ENCODE measurements at regions not wholly inside any gene's neighbourhood (a gene's known extent, or its start where the extent isn't known, plus 50 kb on each side); places are given as distances from the start of the nearest gene placed in this dataset.

DNA sequence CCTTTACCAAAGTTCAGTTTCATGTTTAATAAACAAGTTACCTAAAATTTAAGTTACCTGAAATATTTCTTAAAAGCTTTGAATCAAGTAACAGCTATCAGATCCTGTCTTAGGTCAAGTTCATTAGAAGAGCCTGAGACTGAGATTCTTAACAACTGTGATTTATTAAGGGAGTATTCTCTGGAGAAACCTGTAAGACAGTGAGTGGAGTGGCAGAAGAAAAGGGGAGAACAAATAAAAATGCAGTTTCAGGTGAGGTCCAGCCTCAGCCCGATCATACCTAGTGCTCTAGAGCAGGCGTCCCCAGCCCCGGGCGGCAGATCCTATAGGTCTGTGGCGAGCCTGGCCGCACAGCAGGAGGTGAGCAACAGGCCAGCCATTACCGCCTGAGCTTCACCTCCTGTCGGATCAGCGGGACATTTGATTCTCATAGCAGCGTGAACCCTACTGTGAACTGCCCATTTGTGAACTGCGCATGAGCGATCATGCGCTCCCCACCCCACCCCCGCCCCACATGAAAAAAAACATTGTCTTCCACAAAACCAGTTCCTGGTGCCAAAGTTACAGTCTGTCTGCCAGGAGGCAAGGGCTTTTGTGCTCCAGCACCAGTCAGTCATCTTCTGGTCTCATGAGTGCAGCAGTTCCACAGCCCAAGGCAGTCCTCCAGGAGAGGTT, 59.2 kb upstream of the ADGRB3 start:
- TF ChIP-seq, protein P1, sequence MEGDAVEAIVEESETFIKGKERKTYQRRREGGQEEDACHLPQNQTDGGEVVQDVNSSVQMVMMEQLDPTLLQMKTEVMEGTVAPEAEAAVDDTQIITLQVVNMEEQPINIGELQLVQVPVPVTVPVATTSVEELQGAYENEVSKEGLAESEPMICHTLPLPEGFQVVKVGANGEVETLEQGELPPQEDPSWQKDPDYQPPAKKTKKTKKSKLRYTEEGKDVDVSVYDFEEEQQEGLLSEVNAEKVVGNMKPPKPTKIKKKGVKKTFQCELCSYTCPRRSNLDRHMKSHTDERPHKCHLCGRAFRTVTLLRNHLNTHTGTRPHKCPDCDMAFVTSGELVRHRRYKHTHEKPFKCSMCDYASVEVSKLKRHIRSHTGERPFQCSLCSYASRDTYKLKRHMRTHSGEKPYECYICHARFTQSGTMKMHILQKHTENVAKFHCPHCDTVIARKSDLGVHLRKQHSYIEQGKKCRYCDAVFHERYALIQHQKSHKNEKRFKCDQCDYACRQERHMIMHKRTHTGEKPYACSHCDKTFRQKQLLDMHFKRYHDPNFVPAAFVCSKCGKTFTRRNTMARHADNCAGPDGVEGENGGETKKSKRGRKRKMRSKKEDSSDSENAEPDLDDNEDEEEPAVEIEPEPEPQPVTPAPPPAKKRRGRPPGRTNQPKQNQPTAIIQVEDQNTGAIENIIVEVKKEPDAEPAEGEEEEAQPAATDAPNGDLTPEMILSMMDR (IDR thresholded peaks at IDR 0.05; ENCODE audit: borderline replicate concordance, insufficient read depth, low read depth, low read length), result no peak
- H3K4me3 ChIP-seq (ENCODE audit: low read depth, low read length), result no peak overlapping the region

DNA sequence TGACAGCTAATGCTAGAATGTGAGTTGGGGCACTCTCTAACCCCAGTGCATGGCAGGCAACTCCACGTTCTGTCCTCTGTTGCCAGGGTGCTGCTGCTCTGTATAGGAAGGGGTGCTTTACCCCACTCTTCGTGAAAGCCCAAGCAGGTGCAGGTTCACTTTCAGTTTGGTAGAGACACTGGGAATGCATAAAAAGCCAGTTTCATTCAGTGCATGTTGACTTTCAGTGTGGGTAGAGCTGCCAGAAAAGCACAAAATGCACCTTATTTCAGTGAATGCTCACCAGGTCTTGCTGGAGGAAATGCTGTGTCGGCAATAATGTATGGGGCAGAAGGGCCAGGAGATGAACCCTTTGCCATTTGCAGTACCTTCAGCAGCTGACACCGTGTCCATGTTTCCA, 62.1 kb upstream of the ADGRB3 start:
- no peak overlapping the region for H3K4me3 ChIP-seq (ENCODE audit: low read depth, low read length)
- TF ChIP-seq, protein P1 (IDR thresholded peaks at IDR 0.05; ENCODE audit: borderline replicate concordance, insufficient read depth, low read depth, low read length), result no peak

DNA sequence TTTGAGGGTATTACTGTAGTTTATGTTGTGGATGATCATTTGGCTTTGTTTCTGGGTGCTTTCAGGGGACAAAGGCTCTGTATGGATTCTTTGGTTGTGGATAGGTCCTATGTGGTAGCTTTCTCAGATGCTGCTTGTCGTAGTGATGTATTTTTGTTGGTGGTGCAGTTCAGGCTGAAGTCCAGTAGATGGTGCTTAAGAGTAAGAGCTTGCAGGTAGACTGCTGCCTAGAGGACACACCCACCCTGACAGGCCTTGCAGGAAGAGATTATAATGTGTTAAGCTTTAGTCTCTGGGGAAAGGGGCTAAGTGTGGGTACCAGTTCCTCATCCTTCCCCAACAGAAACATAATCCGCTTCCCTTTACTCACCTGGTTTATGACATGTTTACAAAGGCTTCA, 62.6 kb upstream of the ADGRB3 start:
- H3K4me3 ChIP-seq (ENCODE audit: low read depth, low read length), result no peak overlapping the region
- TF ChIP-seq, protein P1 (IDR thresholded peaks at IDR 0.05; ENCODE audit: borderline replicate concordance, insufficient read depth, low read depth, low read length), result peak; percentile 81

DNA sequence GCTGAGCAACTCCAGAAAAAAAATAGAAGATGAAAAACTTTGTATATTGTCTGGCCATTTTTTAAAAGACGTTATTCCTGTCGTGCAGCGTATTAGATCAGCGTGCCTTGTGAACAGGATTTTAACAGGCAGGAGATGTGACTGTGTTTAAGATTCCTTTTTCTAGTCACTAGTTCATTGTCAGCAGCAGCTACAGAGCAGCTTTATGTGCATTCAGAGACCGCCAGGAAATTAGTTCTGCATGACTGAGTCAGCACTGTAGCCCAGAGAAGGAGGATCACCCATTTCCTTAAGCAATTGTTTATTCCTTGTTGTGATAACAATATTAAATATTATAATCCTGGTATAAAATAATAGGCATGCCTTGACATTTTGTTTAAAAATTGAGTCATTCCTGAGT, 75.4 kb upstream of the ADGRB3 start:
- H3K4me3 ChIP-seq (ENCODE audit: low read depth, low read length), result no peak overlapping the region

DNA sequence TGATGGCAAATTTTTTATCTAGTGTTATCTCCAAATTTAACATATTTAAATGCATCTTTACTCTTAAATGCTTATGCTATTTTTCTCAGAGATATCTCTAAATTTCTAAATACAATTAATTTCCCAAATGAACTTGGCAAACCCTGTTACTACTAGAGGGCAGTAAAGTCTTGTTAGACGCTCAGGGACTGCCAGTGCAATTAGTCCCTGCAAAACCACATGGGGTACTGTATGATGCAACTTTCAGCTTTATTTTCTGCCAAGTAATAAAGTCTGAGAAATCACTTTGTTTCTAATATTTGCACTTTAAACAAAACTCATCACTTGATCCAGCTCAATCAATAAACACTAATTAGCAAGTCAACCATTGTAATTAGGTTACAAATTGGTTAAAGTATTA, 76.0 kb upstream of the ADGRB3 start:
- TF ChIP-seq, protein P1 (IDR thresholded peaks at IDR 0.05; ENCODE audit: borderline replicate concordance, insufficient read depth, low read depth, low read length), result no peak
- no peak overlapping the region for H3K4me3 ChIP-seq (ENCODE audit: low read depth, low read length)

More for the DNA sequence above, 75.4 kb upstream of the ADGRB3 start:
- TF ChIP-seq, protein P1 (IDR thresholded peaks at IDR 0.05; ENCODE audit: borderline replicate concordance, insufficient read depth, low read depth, low read length), result no peak

DNA sequence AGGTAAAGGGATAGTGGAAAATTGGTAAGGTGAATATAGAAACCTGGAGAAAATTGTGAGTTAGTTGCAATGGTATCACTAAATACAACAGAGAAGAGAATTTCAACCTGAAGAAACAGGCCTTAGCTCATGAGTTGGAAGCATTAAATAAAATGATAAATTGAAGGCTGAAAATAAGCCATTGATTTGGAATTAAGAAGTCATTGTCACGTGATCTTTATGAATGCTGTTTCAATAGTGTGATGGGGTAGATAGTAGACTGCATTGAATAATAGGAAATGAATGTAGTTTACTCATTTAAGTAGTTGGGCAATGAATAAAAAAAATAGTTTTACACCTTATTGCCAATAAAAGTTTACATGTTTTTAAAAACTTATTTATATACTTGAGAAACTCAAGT, 88.5 kb upstream of the ADGRB3 start:
- TF ChIP-seq, protein P1 (IDR thresholded peaks at IDR 0.05; ENCODE audit: borderline replicate concordance, insufficient read depth, low read depth, low read length), result no peak
- no peak overlapping the region for H3K4me3 ChIP-seq (ENCODE audit: low read depth, low read length)

DNA sequence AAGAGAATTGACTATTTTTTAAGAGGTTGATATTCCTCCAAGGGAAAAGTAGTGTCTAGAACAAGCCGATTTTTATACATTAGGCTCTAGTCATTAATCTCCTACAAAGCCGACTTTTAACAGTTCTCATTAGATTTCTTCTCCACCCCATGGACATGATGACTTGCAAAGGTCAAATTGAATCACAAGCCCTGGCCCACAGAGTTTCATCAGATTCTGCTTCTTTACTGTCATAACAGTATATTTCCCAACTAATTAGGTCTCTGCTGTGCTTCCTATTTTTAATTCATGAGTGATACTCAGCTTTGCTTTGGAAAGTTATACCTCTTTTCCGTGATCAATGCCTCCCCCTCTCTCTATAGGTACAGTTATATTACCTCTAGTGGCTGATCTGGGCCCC, 90.6 kb upstream of the ADGRB3 start:
- H3K4me3 ChIP-seq (ENCODE audit: low read depth, low read length), result no peak overlapping the region
- TF ChIP-seq, protein P1 (IDR thresholded peaks at IDR 0.05; ENCODE audit: borderline replicate concordance, insufficient read depth, low read depth, low read length), result no peak

Measured in GM12875 (cell line).